GM19238 (cell line): ENCODE measurements at regions not wholly inside any gene's neighbourhood (a gene's known extent, or its start where the extent isn't known, plus 50 kb on each side); places are given as distances from the start of the nearest gene placed in this dataset.

Experiments used
- DNase-seq: peaks from one replicate; pipeline ENCODE4 v3.0.0; 2011; ENCODE audit warnings: low spot score; ENCODE audit not compliant: insufficient read length

- DNase-seq, result no peak
These were observed 163.6 kb downstream of the HGF start for GRCh38 chr7:81606078-81606863.

- no peak for DNase-seq
These were observed 164.4 kb downstream of the HGF start for GRCh38 chr7:81605493-81605892.

GRCh38 chr7:81604808-81605174, 165.1 kb downstream of the HGF start:
- no peak for DNase-seq

GRCh38 chr7:81604075-81604807, 165.6 kb downstream of the HGF start:
- DNase-seq, result no peak

GRCh38 chr7:81600608-81601007, 169.2 kb downstream of the HGF start:
- no peak for DNase-seq

- DNase-seq, result no peak
These were observed 170.9 kb downstream of the HGF start for GRCh38 chr7:81598951-81599350.

- DNase-seq, result no peak
These were observed 175.1 kb downstream of the HGF start for GRCh38 chr7:81594767-81595166.

- DNase-seq, result no peak
These were observed 179.7 kb downstream of the HGF start for GRCh38 chr7:81590131-81590530.

DNA sequence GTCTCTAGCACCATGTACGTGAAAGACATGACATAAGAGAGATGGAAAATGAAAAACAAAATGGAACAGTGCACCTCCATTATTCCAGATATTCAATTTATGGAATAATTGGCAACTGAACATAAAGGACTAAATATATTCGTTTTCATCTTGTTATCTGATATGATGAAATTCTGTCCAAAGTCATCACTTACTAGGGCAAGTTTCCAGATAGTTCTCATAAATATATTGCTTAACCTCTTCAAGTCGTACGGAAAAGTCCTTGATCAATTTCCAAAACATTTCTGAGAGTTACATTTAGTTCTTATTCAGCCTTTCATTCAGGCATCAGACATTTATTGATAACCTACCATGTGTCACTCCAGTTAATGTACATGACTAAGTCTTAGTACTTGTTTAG, 185.2 kb downstream of the HGF start:
- no peak for DNase-seq

DNA sequence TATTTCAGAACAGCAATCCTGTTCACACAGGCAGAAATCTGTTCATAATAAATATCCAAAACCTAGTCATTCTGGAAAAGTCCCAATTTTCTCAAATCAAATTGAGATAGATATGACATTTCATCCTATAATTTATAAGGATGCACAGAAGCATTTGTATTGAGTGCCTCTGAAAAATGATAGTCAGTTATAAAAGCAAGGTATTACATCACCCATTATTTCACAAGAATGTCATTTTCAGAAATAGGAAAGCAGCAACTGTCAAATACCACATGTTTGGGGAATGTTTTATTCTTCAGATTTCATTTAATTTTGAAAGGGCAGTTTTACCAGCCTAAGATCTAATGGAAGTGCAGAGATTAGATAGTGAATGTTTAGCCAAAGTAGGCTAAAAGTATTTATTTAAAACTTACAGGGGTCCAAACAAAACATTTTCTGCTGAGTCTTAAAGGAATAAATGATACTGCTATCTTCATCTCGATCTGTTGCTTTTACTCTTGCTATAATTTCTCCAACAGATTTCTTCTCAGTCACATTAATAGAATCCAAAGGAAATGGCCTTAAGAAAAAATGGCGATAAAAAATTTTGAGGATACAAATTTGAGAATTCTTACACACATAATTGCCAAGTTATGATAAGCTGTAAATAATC, 185.8 kb downstream of the HGF start:
- DNase-seq, result no peak

DNA sequence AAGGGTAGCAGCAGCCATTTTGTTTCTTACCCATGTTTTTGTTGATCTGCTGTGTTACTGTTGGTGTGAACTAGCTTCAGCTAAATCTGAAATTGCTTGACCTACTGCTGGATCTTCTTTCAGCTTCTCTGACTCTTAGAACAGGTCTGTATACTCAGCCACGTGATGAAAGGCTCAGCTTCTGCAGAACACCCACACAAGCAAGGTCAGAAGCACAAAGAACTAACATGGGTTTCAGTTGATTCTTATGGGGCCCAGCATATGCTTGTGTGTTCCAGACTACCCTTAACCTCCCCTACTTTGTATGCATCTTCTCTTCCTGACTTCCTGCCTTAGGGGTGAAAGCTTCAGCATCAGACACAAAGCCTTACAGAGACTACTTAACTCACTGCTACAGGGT, 186.8 kb downstream of the HGF start:
- no peak for DNase-seq

DNA sequence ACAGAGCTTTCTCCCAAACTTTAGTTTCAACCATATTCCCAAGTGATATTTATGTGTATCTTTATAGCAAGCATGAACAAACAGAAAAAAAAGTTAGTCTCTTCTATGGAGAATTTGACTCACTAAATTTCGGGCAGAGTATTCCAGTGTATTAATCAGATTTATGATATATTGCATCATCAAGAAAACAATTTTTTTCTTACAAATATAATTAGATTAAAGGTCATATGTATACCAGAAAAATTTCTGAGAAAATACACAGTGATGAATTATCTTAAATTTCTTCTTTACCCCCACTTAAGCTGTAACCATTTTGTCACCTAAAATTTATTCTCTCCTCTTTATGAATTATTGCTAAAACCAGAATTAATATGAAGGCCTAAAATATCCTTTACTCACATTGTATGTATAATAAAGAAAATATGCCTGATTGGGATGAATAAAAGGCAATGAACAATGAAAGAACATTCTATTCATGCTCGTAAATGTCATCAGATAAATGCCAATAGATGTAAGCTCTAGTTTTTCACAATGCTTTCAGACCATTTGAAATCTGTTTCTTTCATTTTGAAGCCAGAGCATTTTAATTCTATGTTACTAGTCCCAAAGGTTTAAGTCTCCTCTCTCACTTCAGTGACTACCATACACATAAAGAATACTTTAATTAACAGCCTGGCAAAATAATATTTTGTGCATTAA, 192.1 kb downstream of the HGF start:
- DNase-seq, result no peak

GRCh38 chr7:81574723-81575326, 195.0 kb downstream of the HGF start:
- no peak for DNase-seq

- DNase-seq, result no peak
These were observed 195.9 kb downstream of the HGF start for GRCh38 chr7:81573932-81574331.

GRCh38 chr7:81573128-81573527, 196.7 kb downstream of the HGF start:
- DNase-seq, result no peak

- no peak for DNase-seq
These were observed 207.3 kb downstream of the HGF start for GRCh38 chr7:81562581-81562980.

DNA sequence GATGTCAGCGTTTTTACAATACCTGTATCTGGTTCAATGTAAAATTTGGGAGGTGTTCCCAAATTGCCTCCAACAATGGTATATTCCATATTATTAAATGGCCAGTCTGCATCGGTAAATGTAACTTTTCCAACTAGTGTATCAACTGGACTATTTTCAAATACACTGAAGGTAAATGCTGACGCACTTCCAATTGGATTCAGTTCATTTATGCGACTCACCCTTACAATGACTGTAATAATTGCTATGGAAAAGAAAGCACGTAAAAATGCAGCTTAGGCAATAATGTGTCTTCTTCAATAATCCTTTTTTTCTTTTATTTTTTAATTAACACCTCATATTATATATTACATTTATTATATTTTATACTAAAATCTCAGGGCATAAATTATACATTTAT, 209.1 kb downstream of the HGF start:
- no peak for DNase-seq

- DNase-seq, result no peak
These were observed 220.3 kb downstream of the HGF start for GRCh38 chr7:81549484-81550016.

GRCh38 chr7:81534996-81535395, 234.9 kb downstream of the HGF start:
- DNase-seq, result no peak

GRCh38 chr7:81534446-81534845, 235.4 kb downstream of the HGF start:
- no peak for DNase-seq

DNA sequence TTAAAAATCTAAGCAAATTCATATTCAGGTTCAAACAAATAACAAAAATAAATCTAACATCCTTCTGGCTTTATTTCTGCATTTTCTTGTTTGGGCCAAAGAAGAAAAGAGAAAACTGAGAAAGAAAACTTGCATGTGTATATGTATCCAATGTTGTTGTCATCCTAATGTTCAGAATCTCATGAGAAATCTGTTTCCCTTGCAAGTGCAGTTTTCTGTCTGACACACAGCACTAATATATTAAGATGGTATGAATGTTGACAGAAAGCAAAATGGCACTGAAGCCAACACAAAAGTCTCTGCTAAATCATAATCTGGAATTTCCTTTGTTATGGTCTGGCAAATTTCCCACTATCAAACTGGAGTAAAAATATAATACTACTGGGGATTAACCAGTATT, 235.9 kb downstream of the HGF start:
- DNase-seq, result no peak
